Spleen (tissue), 7 donors: ENCODE measurements at regions not wholly inside any gene's neighbourhood (a gene's known extent, or its start where the extent isn't known, plus 50 kb on each side); places are given as distances from the start of the nearest gene placed in this dataset.
"Not testable (repeated sequence)": the region's sequence is repeated elsewhere in the genome, so short reads cannot be mapped to it uniquely, and the experiment has no call there.

ENCODE experiments used
- CTCF ChIP-seq, 11 experiments: fragments of 200-600 bp in 7 of 11; fragments of 450-650 bp in 4 of 11; sonication (generic) in 4 of 11; IDR thresholded peaks in 8 of 11; conservative IDR thresholded peaks in 3 of 11; 1 replicate in 7 of 11; 2 replicates in 4 of 11; pipeline versions ENCODE4 v1.4.0 to v1.8.0; 2016 to 2021; ENCODE audit warnings: antibody characterized with exemption in 11 of 11, inconsistent platforms in 4 of 11, mild to moderate bottlenecking in 1 of 11
- POLR2A ChIP-seq, 3 donors: fragments of 450-650 bp; IDR thresholded peaks; one replicate each; pipeline ENCODE4 v1.5.1; 2017; ENCODE audit warnings: antibody characterized with exemption in 3 of 3, mild to moderate bottlenecking in 1 of 3
- donor health status: DM: no; HTN: no; CAD: no; lungs with moderate emphysema.
- donor health status: DM: no; HTN: no; CAD: no.
- donor health status: DM: no; HTN: no; CAD: no.

DNA sequence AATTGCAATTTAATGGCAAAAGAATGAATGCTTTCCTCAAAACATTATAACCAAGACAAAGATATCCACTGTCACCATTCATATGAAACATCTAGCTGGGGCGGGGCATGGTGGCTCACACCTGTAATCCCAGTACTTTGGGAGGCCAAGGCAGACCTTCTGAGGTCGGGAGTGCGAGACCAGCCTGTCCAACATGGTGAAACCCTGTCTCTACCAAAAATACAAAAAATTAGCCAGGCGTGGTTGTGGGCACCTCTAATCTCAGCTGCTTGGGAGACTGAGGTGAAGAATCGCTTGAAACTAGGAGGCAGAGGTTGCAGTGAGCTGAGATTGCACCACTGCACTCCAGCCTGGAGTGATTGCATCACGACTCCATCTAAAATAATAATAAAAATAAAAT, 740.6 kb upstream of the MIR17HG start:
- TF ChIP-seq CTCF (IDR thresholded peaks at IDR 0.05 in 8 of 11, conservative IDR thresholded peaks at IDR 0.05 in 3 of 11); POLR2A (IDR thresholded peaks at IDR 0.05): not testable (repeated sequence)
